Anterior cingulate cortex (tissue), 58 donors: ENCODE measurements at regions not wholly inside any gene's neighbourhood (a gene's known extent, or its start where the extent isn't known, plus 50 kb on each side); places are given as distances from the start of the nearest gene placed in this dataset.
A peak's percentile ranks its signal among the peaks of the same experiment; 100 is the strongest.

Experiments used
- DNase-seq, 58 donors: peaks; one replicate each; lab custom pipeline; 2025; lab: John Stamatoyannopoulos, UW

GRCh38 chr6:99219788-99220187, 129.7 kb downstream of the FAXC start:
- DNase-seq: no peak

DNA sequence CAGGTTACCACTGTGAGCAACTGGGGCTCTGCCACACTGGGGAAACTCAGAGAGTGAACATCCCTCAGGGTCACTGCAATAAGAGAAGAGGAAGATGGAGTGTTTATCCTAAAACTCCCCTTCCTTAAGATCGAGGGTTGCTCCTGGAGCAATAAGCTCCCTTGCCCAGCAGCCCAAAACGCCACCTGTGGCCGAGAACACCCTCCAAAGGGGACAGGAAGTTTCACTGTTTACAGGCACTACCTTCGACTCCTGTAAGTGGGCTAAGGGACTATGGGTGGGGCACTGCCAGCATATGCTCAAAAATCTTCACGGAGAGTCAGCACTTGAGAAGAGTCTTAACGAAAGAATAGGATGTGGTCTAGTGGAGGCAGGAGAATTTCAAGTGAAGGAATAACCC, 132.5 kb downstream of the FAXC start:
- DNase-seq: no peak

DNA sequence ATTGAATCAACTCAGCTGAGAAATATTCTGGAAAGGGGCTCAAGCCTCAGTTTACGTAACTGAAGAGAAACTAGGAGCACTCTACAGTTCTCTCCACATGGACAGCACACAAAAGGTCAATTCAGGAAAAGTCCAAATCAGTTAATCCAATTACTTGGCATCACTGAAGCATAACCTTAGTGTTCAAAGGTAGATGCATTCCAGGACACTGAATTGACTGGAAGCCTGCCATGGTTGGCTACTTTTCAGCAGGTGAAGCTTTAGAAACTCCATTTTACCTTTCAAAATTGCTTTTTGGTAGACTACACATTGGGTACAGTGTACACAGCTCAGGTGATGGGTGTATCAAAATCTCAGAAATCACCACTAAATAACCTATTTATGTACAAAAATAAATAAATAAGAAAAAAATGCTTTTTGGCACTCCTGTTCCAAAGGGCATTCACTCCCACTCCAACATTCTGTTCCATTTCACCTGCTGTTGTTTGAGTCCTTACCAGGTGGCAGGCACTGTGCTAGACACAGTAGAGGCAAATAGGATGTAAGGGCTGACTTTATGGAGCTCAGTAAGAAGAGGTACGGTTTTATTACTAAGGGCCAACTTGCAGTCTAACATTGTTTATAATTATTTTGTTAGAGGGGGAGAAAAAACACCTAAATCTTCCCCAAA, 153.4 kb downstream of the FAXC start:
- no peak for DNase-seq

DNA sequence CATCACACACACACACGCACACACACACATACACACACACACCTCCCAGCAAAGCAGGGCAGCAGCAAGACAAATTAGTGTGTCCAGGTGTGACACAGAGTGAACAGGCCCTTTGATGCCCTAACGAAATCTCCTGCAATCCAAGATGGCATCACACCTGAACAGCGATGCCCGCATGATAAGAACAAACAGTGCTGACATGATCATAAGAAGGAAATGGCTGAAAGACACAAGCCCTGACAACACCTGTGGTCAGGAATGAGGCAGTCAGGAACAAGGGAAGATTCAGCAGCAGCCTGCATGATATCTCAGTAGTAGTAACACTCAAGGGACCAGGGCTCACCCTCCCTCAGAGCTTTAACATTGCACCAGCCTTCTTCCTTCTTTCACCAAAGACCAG, 156.9 kb downstream of the FAXC start:
- DNase-seq: no peak

- no peak for DNase-seq
These were observed 159.4 kb downstream of the FAXC start for GRCh38 chr6:99189823-99190721.

DNA sequence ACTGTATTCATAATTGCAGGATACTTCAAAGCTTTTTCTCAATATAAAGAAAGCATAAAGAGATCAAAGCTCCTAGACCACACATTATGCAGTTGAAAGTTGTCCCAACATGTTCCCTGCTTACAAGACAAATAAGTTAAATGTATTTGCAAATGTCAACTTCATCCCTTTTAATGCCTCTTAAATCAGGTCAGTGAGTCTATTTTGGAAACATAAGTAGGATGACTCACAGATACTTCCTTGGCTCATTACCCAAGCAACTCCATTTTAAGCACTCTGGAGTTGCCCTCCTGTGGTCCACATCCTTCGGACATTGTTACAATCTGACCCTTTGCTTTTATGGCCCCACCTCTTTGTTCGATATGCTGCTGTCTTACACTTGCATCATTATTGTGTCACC, 162.0 kb downstream of the FAXC start:
- no peak for DNase-seq

DNA sequence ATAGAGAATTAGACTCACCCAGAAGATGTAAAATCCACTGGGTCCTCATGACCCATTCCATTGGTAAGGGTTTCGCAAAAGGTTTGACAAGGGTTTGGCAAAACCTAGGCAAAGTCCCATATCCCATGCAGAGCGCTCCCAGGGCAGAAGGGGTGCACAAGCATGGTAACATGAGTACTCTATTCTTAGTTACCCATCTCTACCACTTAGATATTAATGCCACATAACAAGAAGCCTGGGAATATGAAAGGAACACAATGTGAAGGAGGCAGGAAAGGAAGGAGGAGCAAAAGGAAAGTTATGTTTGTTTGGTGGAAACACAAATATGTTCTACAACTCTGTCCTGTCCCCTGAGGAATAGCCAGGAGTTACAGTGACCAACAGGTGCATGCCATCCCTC, 163.1 kb downstream of the FAXC start:
- DNase-seq: no peak

DNA sequence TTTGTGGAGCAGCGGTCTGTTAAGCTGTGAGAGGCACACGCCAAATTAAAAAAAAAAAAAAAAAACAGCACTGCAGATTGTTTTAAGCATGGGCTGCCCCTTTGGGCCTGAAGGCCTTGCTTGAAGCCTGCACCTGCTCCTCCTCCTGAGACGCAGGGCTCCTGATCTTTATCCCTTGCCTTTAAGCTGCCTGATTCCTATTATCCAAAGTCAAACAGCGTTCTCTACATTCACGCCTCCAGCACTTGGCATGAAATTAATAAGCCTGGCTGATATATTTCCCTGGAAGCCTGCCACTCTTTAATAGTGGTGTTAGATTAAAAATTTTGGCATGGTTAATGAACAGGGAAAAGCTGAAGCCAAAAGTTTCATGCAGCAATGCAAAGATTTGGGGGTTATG, 163.9 kb downstream of the FAXC start:
- no peak for DNase-seq

- DNase-seq: no peak
These were observed 164.8 kb downstream of the FAXC start for GRCh38 chr6:99184696-99185095.

- no peak for DNase-seq
These were observed 166.4 kb downstream of the FAXC start for GRCh38 chr6:99183066-99183465.

- DNase-seq: no peak
These were observed 168.3 kb downstream of the FAXC start for GRCh38 chr6:99181174-99181573.

- DNase-seq: no peak
These were observed 171.3 kb downstream of the FAXC start for GRCh38 chr6:99178168-99178567.

GRCh38 chr6:99177736-99178135, 171.7 kb downstream of the FAXC start:
- DNase-seq: no peak

GRCh38 chr6:99165838-99166237, 183.6 kb downstream of the FAXC start:
- DNase-seq: no peak

DNA sequence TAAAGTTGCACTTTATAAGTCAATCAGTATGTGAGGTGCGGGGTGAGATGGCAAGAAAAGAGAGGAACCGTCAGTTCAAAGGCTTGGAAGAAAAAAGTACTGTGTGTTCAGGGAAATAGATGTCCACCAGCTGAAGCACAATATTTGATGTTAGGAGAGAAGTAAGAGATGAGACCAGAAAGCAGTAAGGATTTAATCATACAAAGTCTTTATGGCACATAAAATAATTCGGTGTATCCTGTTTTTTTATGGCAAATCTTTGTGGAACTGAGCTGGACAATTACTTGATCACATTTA, 197.2 kb downstream of the FAXC start:
- no peak for DNase-seq

- DNase-seq: peak in 6 of 58 donors; percentile 0 to 27 (median 5)
These were observed 197.7 kb downstream of the FAXC start for GRCh38 chr6:99151634-99152346.

- no peak for DNase-seq
These were observed 200.7 kb downstream of the FAXC start for GRCh38 chr6:99148761-99149160.

DNA sequence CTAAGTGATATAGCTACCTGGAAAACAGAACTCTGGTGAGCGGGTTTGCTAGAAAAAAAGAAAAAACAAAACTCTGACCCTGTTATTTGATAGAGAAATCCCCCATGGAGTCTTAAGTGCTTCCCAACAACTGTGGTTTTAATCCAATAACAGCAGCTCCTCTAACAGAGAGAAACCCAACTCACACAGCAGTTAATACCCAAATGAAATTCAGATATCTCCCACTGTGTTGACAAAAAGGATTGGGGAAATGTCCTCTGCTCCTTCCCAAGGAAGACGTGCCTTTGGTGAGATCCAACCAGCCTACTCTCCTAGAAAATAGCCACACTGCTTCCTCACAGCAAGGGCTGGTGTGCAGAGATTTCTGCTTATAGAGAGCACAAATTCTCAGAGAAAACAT, 200.4 kb upstream of the FBXL4 start:
- no peak for DNase-seq

- no peak for DNase-seq
These were observed 199.5 kb upstream of the FBXL4 start for GRCh38 chr6:99147206-99147605.

DNA sequence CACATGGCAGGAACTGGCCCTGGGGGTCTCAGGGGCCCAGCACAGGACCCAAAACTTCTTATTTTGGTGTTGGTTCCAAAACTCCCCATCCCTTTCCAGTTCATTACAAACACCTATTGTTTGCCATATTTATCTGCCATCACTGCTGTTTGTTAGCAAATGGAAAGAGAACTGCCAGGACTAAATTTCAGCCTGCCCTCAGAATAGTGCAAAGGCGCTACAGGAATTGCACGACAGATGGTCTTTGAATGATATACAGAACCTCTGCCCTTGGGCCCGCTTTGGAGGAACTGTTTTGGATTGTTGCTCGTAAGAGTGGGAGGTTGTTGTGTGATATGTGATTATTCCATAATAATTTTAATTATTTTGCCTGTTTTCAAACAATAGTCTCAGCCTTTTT, 199.0 kb upstream of the FBXL4 start:
- no peak for DNase-seq

GRCh38 chr6:99145738-99146137, 198.0 kb upstream of the FBXL4 start:
- no peak for DNase-seq
